ENCODE measurements at regions not wholly inside any gene's neighbourhood (a gene's known extent, or its start where the extent isn't known, plus 50 kb on each side); places are given as distances from the start of the nearest gene placed in this dataset.

DNA sequence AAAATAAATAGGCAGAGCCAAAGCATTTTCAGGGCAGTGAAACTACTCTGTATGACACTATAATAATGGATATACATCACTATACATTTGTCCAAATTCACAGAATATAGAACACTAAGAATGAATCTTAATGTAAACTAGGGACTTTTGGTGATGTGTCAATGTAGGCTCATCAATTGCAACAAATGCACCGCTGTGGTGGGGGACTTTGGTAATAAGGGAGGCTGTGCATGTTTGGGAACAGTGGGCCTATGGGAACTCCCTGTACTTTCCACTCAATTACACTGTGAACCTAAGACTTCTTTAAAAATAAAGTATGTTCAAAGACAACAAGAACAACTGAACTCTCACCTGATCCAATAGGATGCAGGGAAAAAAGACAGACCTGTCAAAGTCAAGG is 220.7 kb downstream of the CMPK2 start:
- TF ChIP-seq CTCF (IDR thresholded peaks at IDR 0.05) = no peak
- TF ChIP-seq POLR2A (IDR thresholded peaks at IDR 0.05) = no peak
